ENCODE measurements at regions not wholly inside any gene's neighbourhood (a gene's known extent, or its start where the extent isn't known, plus 50 kb on each side); places are given as distances from the start of the nearest gene placed in this dataset.

- no peak for DNase-seq
These were observed 84.8 kb upstream of the COL13A1 start for GRCh38 chr10:69716711-69717560.

- DNase-seq, result no peak
These were observed 82.8 kb upstream of the COL13A1 start for GRCh38 chr10:69718951-69719350.

- DNase-seq, result no peak
These were observed 79.9 kb upstream of the COL13A1 start for GRCh38 chr10:69721690-69722310.

GRCh38 chr10:69723653-69724052 lies 78.1 kb upstream of the COL13A1 start:
- DNase-seq, result no peak

GRCh38 chr10:69726850-69727249 lies 74.9 kb upstream of the COL13A1 start:
- DNase-seq, result no peak

- DNase-seq, result no peak
These were observed 73.3 kb upstream of the COL13A1 start for GRCh38 chr10:69728335-69728870.

GRCh38 chr10:69729326-69730048 lies 72.2 kb upstream of the COL13A1 start:
- DNase-seq, result no peak

- no peak for DNase-seq
These were observed 71.2 kb upstream of the COL13A1 start for GRCh38 chr10:69730251-69731156.

- no peak for DNase-seq
These were observed 70.5 kb upstream of the COL13A1 start for GRCh38 chr10:69731184-69731583.

GRCh38 chr10:69731698-69732097 lies 70.0 kb upstream of the COL13A1 start:
- DNase-seq, result no peak

GRCh38 chr10:69732147-69732825 lies 69.4 kb upstream of the COL13A1 start:
- no peak for DNase-seq

- DNase-seq, result no peak
These were observed 68.9 kb upstream of the COL13A1 start for GRCh38 chr10:69732826-69733150.

- DNase-seq, result no peak
These were observed 67.9 kb upstream of the COL13A1 start for GRCh38 chr10:69733791-69734261.

- no peak for DNase-seq
These were observed 67.3 kb upstream of the COL13A1 start for GRCh38 chr10:69734416-69734796.

GRCh38 chr10:69734797-69735468 lies 66.8 kb upstream of the COL13A1 start:
- DNase-seq, result no peak

- DNase-seq, result no peak
These were observed 64.6 kb upstream of the COL13A1 start for GRCh38 chr10:69736886-69737641.

GRCh38 chr10:69738071-69738470 lies 63.6 kb upstream of the COL13A1 start:
- no peak for DNase-seq

GRCh38 chr10:69738858-69739435 lies 62.8 kb upstream of the COL13A1 start:
- no peak for DNase-seq

GRCh38 chr10:69739634-69740033 lies 62.1 kb upstream of the COL13A1 start:
- no peak for DNase-seq

- no peak for DNase-seq
These were observed 61.6 kb upstream of the COL13A1 start for GRCh38 chr10:69740126-69740525.

All from GDM1 (cell line).